HepG2 (cell line): ENCODE measurements at regions not wholly inside any gene's neighbourhood (a gene's known extent, or its start where the extent isn't known, plus 50 kb on each side); places are given as distances from the start of the nearest gene placed in this dataset.

Source experiments
- ASH2L ChIP-seq: fragments of 300-600, 200-600 bp; sonication (generic); IDR thresholded peaks from 2 replicates; pipeline ENCODE4 v1.7.0; 2017; ENCODE audit warnings: low read depth, mild to moderate bottlenecking, moderate library complexity, mixed read lengths, low read length; ENCODE audit not compliant: insufficient read length
- CCDC6 ChIP-seq: sonication (generic); formaldehyde crosslinking; IDR thresholded peaks from 2 replicates; pipeline ENCODE4 v1.8.1; 2022; ENCODE audit warnings: mild to moderate bottlenecking, missing genetic modification reagents, moderate library complexity
- CEBPB ChIP-seq: IDR thresholded peaks from 2 replicates; pipeline ENCODE4 v1.6.1; 2011; ENCODE audit warnings: low read depth, low read length, improper control_type of control experiment, borderline replicate concordance
- CENPT ChIP-seq: sonication (generic); formaldehyde crosslinking; IDR thresholded peaks from 2 replicates; pipeline ENCODE4 v1.8.0; 2022; ENCODE audit warnings: low read depth, mild to moderate bottlenecking, moderate library complexity, missing genetic modification reagents
- GATAD2A ChIP-seq: IDR thresholded peaks from 2 replicates; pipeline ENCODE4 v1.6.1; 2016
- GFI1 ChIP-seq: sonication (generic); formaldehyde crosslinking; IDR thresholded peaks from 2 replicates; pipeline ENCODE4 v1.5.0; 2020; ENCODE audit warnings: missing genetic modification reagents, mild to moderate bottlenecking, borderline replicate concordance
- HNRNPH1 ChIP-seq: fragments of 200-400 bp; formaldehyde crosslinking; optimal IDR thresholded peaks from 2 replicates; pipeline ENCODE3; 2017; ENCODE audit warnings: mild to moderate bottlenecking, low read depth, low read length
- IKZF4 ChIP-seq: sonication (generic); formaldehyde crosslinking; IDR thresholded peaks from 2 replicates; pipeline ENCODE4 v1.5.1; 2020; ENCODE audit warnings: borderline replicate concordance, mild to moderate bottlenecking, low read depth, missing genetic modification reagents; ENCODE audit errors: not compliant biosample characterization
- IRF2 ChIP-seq: IDR thresholded peaks from 2 replicates; pipeline ENCODE4 v1.6.1; 2018; ENCODE audit warnings: missing genetic modification reagents, missing compliant biosample characterization
- KLF16 ChIP-seq, 2 experiments: sonication (generic) in 1 of 2; formaldehyde crosslinking in 1 of 2; IDR thresholded peaks; 2 replicates each; pipeline versions ENCODE4 v1.6.1 to v1.8.0; 2016 to 2023; ENCODE audit warnings: missing genetic modification reagents in 2 of 2, missing compliant biosample characterization in 1 of 2
- KLF9 ChIP-seq: IDR thresholded peaks from 2 replicates; pipeline ENCODE4 v1.6.1; 2016; ENCODE audit warnings: low read depth
- PHB2 ChIP-seq: fragments of 450-650 bp; IDR thresholded peaks from 2 replicates; pipeline ENCODE4 v1.6.1; 2018; ENCODE audit not compliant: partially characterized antibody
- PTBP1 ChIP-seq: fragments of 200-400 bp; formaldehyde crosslinking; IDR thresholded peaks from 2 replicates; pipeline ENCODE4 v1.6.1; 2018; ENCODE audit warnings: low read length, low read depth; ENCODE audit not compliant: poor library complexity, severe bottlenecking
- RAD51 ChIP-seq: fragments of 450-650 bp; IDR thresholded peaks from 2 replicates; pipeline ENCODE4 v1.6.1; 2016; ENCODE audit warnings: borderline replicate concordance
- REL ChIP-seq: sonication (generic); formaldehyde crosslinking; conservative IDR thresholded peaks from 2 replicates; pipeline ENCODE4 v1.8.0; 2022; ENCODE audit warnings: mild to moderate bottlenecking, missing genetic modification reagents, moderate library complexity
- SCMH1 ChIP-seq: sonication (generic); formaldehyde crosslinking; IDR thresholded peaks from 2 replicates; pipeline ENCODE4 v1.9.0; 2021; ENCODE audit warnings: missing genetic modification reagents, mild to moderate bottlenecking, borderline replicate concordance
- SOX6 ChIP-seq, 2 experiments: fragments of 450-650 bp in 1 of 2; sonication (generic) in 1 of 2; formaldehyde crosslinking in 1 of 2; IDR thresholded peaks; 2 replicates each; pipeline versions ENCODE4 v1.4.0 to v1.6.1; 2017 to 2020; ENCODE audit warnings: antibody characterized with exemption in 1 of 2, mild to moderate bottlenecking in 1 of 2, missing genetic modification reagents in 1 of 2
- STAG1 ChIP-seq: sonication (generic); formaldehyde crosslinking; IDR thresholded peaks from 2 replicates; pipeline ENCODE4 v1.4.0; 2020; ENCODE audit warnings: missing genetic modification reagents
- STAT5B ChIP-seq: sonication (generic); formaldehyde crosslinking; IDR thresholded peaks from 2 replicates; pipeline ENCODE4 v1.4.0; 2020; ENCODE audit warnings: missing genetic modification reagents
- TP53 ChIP-seq: sonication (generic); formaldehyde crosslinking; conservative IDR thresholded peaks from 2 replicates; pipeline ENCODE4 v1.4.0; 2020; ENCODE audit warnings: missing genetic modification reagents
- ZBTB38 ChIP-seq: sonication (generic); formaldehyde crosslinking; IDR thresholded peaks from 2 replicates; pipeline ENCODE4 v1.5.1; 2020; ENCODE audit warnings: mild to moderate bottlenecking, missing genetic modification reagents
- ZNF101 ChIP-seq: sonication (generic); formaldehyde crosslinking; IDR thresholded peaks from 2 replicates; pipeline ENCODE4 v1.4.0; 2020; ENCODE audit warnings: mild to moderate bottlenecking, low read depth, missing genetic modification reagents, borderline replicate concordance
- ZNF205 ChIP-seq: IDR thresholded peaks from 2 replicates; pipeline ENCODE4 v1.6.1; 2018; ENCODE audit warnings: missing biosample characterization, missing genetic modification reagents
- ZNF3 ChIP-seq: IDR thresholded peaks from 2 replicates; pipeline ENCODE4 v1.7.0; 2017; ENCODE audit warnings: inconsistent platforms
- ZNF354B ChIP-seq: sonication (generic); formaldehyde crosslinking; IDR thresholded peaks from 2 replicates; pipeline ENCODE4 v1.8.0; 2022; ENCODE audit warnings: mild to moderate bottlenecking, missing genetic modification reagents
- ZNF720 ChIP-seq: sonication (generic); formaldehyde crosslinking; IDR thresholded peaks from 2 replicates; pipeline ENCODE4 v1.4.0; 2020; ENCODE audit warnings: missing genetic modification reagents
- ZNF850 ChIP-seq: sonication (generic); formaldehyde crosslinking; conservative IDR thresholded peaks from 2 replicates; pipeline ENCODE4 v1.9.0; 2021; ENCODE audit warnings: mild to moderate bottlenecking, missing genetic modification reagents
- TF ChIP-seq, protein P1 (sequence below): sonication (generic); formaldehyde crosslinking; IDR thresholded peaks from 2 replicates; pipeline ENCODE4 v1.5.0; 2020; ENCODE audit warnings: missing genetic modification reagents
- TF ChIP-seq, protein P2 (sequence below): sonication (generic); formaldehyde crosslinking; IDR thresholded peaks from 2 replicates; pipeline ENCODE4 v1.9.0; 2021; ENCODE audit warnings: missing genetic modification reagents, borderline replicate concordance
- TF ChIP-seq, protein P3 (sequence below): IDR thresholded peaks from 2 replicates; pipeline ENCODE4 v1.6.1; 2012; ENCODE audit warnings: inconsistent platforms

DNA sequence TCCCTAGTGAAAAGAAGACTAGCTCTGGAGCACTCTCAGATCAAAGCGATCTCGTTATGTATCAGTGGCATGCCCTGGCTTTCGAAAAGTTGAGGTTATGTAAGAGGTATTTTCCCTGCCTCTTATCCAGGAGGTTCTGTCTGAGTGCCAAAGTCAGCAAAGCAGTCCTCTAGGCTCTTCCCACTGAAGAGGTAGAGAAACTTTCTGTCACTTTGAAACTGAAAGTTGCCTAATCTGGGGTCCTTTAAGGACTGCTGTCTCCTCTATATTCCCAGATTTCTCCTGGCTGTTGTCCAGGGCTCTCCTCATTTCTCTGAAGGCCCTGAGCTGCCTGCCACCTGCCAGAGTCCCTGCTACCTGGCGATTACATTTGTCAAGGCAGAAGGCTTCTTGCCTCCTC, 96.3 kb downstream of the B3GNT2 start (continued):
- no peak for TF ChIP-seq KLF16 (CRISPR knock-in tag; IDR thresholded peaks at IDR 0.05)
- no peak for TF ChIP-seq GFI1 (CRISPR knock-in tag)
- TF ChIP-seq CENPT (CRISPR knock-in tag), result no peak
- TF ChIP-seq HNRNPH1, result no peak
- TF ChIP-seq CEBPB, result peak; percentile 25; the same call in 1 of the 2 replicates
- no peak for TF ChIP-seq ZNF850 (CRISPR knock-in tag)
- TF ChIP-seq TP53 (CRISPR knock-in tag), result no peak
- TF ChIP-seq, protein P1, sequence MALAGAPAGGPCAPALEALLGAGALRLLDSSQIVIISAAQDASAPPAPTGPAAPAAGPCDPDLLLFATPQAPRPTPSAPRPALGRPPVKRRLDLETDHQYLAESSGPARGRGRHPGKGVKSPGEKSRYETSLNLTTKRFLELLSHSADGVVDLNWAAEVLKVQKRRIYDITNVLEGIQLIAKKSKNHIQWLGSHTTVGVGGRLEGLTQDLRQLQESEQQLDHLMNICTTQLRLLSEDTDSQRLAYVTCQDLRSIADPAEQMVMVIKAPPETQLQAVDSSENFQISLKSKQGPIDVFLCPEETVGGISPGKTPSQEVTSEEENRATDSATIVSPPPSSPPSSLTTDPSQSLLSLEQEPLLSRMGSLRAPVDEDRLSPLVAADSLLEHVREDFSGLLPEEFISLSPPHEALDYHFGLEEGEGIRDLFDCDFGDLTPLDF (CRISPR knock-in tag), result no peak
- no peak for TF ChIP-seq ZNF205 (CRISPR knock-in tag)
- no peak for TF ChIP-seq RAD51
- TF ChIP-seq SOX6 (IDR thresholded peaks at IDR 0.05), result no peak
- peak; percentile 15; the same call in 1 of the 2 replicates for TF ChIP-seq SOX6 (CRISPR knock-in tag; IDR thresholded peaks at IDR 0.05)
- peak; percentile 29; the same call in 1 of the 2 replicates for TF ChIP-seq GATAD2A (CRISPR knock-in tag)
- TF ChIP-seq ASH2L, result peak; percentile 6
- TF ChIP-seq CCDC6, result no peak
- no peak for TF ChIP-seq STAT5B (CRISPR knock-in tag)
- TF ChIP-seq PTBP1, result no peak
- TF ChIP-seq, protein P2, sequence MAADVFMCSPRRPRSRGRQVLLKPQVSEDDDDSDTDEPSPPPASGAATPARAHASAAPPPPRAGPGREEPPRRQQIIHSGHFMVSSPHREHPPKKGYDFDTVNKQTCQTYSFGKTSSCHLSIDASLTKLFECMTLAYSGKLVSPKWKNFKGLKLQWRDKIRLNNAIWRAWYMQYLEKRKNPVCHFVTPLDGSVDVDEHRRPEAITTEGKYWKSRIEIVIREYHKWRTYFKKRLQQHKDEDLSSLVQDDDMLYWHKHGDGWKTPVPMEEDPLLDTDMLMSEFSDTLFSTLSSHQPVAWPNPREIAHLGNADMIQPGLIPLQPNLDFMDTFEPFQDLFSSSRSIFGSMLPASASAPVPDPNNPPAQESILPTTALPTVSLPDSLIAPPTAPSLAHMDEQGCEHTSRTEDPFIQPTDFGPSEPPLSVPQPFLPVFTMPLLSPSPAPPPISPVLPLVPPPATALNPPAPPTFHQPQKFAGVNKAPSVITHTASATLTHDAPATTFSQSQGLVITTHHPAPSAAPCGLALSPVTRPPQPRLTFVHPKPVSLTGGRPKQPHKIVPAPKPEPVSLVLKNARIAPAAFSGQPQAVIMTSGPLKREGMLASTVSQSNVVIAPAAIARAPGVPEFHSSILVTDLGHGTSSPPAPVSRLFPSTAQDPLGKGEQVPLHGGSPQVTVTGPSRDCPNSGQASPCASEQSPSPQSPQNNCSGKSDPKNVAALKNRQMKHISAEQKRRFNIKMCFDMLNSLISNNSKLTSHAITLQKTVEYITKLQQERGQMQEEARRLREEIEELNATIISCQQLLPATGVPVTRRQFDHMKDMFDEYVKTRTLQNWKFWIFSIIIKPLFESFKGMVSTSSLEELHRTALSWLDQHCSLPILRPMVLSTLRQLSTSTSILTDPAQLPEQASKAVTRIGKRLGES (CRISPR knock-in tag), result no peak
- TF ChIP-seq, protein P3, sequence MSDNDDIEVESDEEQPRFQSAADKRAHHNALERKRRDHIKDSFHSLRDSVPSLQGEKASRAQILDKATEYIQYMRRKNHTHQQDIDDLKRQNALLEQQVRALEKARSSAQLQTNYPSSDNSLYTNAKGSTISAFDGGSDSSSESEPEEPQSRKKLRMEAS, result no peak
- no peak for TF ChIP-seq ZNF354B (CRISPR knock-in tag)
- TF ChIP-seq IRF2, result no peak
- no peak for TF ChIP-seq IKZF4 (CRISPR knock-in tag)
- no peak for TF ChIP-seq ZNF3
- TF ChIP-seq REL (CRISPR knock-in tag), result no peak
- TF ChIP-seq KLF9, result no peak
- TF ChIP-seq ZNF101 (CRISPR knock-in tag), result no peak
- no peak for TF ChIP-seq PHB2
- no peak for TF ChIP-seq ZNF720 (CRISPR knock-in tag)
- TF ChIP-seq STAG1, result peak; percentile 15; the same call in 1 of the 2 replicates
- no peak for TF ChIP-seq ZBTB38 (CRISPR knock-in tag)
- no peak for TF ChIP-seq SCMH1 (CRISPR knock-in tag)
